ENCODE measurements at regions not wholly inside any gene's neighbourhood (a gene's known extent, or its start where the extent isn't known, plus 50 kb on each side); places are given as distances from the start of the nearest gene placed in this dataset.

DNA sequence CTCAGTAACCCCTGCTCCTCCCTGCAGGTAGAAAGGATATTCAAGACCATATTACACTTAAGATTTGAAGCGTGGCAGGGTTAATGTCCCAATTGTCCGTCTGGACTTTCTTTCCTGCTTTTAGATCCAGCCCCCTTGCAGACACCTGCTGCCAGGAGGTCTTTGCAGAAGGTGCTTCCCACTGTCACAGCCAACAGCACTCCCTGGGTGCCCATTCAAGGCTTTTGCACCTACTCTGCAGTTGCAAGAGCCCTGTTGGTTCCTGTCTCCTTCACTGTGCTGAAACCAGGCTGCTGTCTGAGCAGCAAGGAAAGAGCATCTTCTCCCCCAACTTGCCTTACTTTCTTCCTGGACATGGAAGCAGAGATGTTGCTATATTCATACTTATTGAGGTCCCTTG is 1043.0 kb upstream of the POU3F3 start:
- no peak for DNase-seq (ENCODE audit: low spot score)

DNA sequence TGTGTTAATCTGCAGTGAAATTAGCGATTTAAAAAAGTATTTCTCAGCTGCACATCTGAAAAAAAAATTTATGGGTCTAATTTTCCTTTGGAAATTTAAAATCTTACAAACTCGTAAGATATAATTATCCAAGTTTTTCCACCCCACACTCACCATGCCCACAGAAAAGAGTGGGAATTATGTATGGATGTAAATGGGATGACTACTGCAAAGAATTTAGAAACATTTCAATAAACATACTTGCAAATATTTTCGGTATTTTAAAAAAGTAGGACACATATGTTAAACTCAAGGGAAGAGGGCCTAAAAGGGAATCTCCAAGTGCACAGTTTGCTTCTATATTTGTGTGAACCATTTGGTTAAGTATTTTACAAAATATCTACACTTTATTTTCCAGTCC is 1039.9 kb upstream of the POU3F3 start:
- no peak for DNase-seq (ENCODE audit: low spot score)

DNA sequence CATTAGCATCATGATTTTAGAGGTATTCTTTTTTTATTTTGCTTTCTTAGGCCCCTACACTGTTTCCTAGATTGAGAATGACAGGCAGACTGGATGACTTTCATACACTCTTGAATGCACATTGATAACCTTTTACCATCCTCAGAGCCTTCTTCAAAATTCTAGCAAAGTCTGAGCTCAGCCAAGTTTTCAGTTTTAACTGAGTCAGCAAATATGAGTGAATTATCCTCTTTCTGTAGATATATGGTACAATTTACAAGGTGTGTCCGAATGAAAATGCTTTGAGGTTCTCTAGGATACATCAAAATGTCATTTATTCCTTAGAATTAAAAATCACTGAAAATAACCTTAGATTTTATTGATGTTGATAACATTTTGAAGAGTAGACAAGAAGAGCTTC is 1038.2 kb upstream of the POU3F3 start:
- DNase-seq (ENCODE audit: low spot score) = no peak

GRCh38 chr2:103817746-103818145 is 1036.2 kb upstream of the POU3F3 start:
- no peak for DNase-seq (ENCODE audit: low spot score)

DNA sequence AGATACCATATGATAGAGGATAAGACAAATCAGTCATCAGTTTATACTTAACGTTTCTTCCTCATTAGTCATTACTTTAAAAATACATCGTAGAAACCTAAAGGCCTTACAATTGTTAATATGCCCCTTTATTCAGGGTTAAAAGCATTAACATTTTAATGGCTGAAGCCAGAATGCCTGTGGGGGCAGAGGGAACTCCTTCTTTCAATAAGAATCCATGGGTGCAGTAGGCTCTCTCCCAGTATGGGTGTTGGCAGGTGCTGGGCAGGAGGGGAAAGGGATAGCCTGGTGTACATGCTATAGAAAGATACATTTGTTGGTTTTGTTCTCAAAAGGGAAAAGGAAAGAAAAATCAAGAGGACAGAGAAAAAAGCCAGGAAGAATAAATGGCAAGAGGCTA is 1035.7 kb upstream of the POU3F3 start:
- DNase-seq (ENCODE audit: low spot score) = no peak

DNA sequence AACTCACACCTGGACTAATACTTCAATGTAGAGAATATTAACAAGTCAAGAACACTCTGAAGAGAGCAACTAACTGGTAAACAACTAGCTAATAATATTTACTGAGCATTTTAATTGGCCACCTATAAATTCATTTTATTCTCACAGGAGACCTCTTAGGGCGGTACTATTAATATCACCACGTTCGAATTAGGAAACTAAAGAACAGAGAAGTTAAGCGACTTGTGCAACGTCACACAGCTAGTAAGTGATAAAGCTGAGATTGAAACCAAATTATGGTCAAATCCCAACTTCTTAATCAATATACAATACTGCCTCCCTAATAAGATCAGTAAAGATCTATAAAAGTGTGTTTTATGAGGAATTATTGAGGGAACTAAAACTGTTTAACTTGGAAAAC is 1034.3 kb upstream of the POU3F3 start:
- DNase-seq (ENCODE audit: low spot score) = no peak

DNA sequence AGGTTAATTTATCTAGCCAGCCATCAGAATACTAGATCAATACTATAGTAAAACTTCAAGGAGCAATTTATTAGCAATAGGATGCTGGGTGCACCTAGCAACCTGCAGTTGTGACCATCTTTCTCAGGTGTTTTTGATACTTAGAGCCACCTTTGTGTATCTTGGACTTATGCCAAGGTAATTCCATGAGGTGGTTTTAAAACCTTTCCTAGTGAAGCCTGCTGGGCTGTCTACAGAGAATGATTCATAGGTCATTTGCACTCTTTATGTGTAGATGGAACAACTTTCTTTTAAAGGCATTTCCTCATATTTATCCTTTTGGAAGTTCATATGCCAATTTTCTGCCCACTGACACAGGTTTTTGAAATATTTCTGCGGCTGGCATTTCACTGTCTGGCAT is 1030.1 kb upstream of the POU3F3 start:
- no peak for DNase-seq (ENCODE audit: low spot score)

GRCh38 chr2:103847276-103847675 is 1006.6 kb upstream of the POU3F3 start:
- DNase-seq (ENCODE audit: low spot score) = no peak

- DNase-seq (ENCODE audit: low spot score) = no peak
These were observed 994.7 kb upstream of the POU3F3 start for GRCh38 chr2:103859238-103859637.

DNA sequence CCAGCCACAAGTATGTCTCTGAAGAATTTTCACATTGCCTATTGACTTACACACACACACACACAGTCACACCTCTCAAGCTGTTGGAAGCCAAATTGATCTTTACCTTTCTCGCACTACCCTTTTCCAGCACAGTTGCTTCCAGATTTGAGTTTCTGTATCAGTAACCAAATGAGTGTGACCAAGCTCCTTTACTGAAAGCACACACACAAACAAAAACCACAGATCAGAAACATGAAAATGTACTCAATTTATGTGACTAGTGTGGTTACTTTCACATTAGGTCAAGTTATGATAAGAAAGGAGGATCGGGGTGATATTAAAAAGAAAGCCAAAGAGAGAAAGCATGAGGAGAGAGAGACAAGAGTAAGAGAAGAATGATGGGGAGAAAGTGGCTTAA is 993.9 kb upstream of the POU3F3 start:
- DNase-seq (ENCODE audit: low spot score) = no peak

DNA sequence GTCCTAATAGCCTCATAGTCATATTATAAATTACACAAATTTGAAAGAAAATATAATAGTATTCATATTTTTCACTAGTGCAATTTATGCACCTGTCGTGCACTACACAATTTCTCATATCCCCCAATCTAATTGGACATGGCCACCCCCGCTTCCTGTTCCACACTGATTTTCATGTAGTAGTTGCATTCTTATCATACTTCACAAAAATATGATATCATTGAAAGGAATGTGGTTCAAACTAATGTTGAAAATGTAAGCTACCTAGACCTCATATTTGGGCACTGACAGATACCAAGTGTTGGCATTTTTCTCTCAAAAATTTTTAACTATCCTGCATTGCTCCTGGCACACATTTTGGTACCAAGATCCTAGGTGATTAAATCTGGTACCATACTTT is 985.5 kb upstream of the POU3F3 start:
- no peak for DNase-seq (ENCODE audit: low spot score)

DNA sequence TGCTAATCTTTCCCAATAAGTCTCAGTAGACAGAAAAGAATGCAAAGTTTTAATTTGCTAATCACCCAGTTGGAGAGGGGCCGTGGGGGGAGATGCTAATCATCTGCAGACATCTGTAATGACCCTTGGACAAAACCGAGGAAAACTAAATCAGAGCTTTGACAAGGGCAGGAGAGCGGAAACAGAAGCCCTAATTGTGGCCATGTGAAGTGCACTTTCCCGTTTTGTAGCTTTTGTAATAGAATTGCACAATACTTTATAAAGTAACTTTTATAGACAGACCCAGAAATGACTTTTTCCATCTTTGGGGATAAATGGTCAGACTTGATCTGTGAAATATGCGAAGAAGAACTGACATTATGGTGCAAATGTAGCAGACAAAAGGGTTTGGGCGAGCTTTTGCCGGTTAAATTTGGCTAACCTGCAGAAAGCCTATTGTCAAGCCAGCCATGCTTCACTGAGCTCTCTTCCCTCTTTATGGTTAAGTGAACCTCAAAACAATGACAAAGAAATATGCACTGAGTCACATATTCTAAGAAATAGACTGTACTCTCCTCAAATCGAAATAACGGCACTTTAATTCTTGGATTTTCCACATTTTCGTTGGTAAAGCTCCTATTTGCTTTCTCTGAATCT is 980.1 kb upstream of the POU3F3 start:
- no peak for DNase-seq (ENCODE audit: low spot score)

DNA sequence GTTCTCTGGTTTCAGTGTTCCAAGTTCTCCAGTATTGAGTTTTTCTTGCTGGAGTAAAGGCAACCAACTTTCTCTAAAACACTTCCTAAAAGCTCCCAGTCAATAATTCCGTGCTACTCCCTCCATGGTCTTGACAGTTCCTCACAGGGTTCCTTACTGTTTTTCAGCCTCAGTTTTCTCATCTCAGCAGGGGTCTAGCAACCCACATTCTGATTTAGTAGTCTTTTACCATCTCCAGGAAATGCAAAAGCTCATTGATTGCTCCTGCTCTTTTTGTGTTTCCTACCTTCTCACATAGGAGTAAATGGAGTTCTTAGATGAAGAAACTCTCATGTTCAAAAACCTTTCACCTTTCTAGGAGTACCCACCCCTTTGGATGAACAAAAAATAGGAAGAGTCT is 978.8 kb upstream of the POU3F3 start:
- DNase-seq (ENCODE audit: low spot score) = no peak

DNA sequence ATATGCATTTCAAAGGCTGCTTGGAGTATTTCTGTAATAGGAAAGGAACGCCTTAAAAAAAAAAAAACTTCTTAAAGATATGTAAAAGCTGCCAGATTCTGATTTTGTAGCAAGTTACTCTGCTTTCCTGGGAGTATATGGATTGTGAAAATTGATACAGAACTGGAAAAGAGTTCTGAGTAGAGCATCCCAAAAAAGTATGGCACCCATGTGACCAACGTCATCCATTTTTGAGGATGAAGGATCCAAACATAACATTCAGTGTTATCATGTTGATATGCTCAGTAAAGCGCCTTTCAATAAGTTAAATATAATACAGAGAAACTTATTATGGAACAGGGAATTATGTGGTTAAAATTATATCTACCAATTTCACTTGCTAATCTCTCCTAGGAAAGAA is 978.4 kb upstream of the POU3F3 start:
- no peak for DNase-seq (ENCODE audit: low spot score)

GRCh38 chr2:103876611-103877010 is 977.3 kb upstream of the POU3F3 start:
- DNase-seq (ENCODE audit: low spot score) = no peak

GRCh38 chr2:103879101-103879500 is 974.8 kb upstream of the POU3F3 start:
- no peak for DNase-seq (ENCODE audit: low spot score)

DNA sequence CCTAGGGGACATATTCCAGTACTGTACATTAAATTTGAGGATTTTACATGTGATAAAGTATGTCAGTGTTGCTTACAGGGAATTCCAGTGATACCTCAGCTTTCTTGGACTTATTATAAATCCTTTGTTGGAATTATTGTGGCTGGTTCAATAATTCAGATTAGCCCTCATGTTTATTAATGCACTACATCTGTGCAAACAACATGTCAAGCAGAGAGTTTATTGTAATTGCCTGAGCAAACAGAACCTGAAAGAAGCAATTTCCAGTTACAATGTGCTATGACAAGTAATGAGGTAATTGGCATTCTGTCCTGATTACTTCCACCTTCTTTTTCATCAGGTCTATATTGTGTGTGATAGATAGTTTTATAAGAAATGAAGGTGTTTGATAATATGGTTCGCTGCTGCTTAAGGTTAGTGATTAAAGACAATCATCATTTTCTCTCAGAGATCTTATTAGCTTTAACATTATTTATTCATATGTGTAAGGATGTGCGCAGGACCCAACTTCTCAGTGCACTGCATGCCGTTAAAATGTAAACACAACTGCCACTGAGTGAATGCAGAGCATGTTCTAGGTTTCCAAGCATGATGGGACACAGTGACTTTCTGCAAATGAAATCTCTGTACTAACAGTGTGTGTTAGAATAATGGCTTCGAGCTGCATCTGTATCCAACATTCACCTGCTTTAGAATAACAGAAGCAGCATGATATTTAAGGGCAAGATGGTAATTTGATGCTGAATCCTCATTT is 973.7 kb upstream of the POU3F3 start:
- no peak for DNase-seq (ENCODE audit: low spot score)

DNA sequence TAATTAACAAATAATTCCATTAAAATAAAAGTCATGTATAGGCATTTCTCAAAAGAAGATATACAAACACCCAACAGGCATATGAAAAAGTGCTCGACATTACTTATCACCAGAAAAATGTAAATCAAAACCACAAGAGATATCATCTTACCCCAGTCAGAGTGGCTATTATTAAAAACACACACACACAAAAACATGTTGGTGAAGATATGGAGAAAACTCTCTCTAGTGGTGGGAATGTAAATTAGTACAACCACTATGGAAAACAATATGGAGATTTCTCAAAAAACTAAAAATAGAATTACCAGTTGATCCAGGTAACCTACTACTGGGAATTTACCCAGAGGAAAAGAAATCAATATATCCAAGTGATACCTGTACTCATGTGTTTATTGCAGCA is 966.3 kb upstream of the POU3F3 start:
- DNase-seq (ENCODE audit: low spot score) = no peak

DNA sequence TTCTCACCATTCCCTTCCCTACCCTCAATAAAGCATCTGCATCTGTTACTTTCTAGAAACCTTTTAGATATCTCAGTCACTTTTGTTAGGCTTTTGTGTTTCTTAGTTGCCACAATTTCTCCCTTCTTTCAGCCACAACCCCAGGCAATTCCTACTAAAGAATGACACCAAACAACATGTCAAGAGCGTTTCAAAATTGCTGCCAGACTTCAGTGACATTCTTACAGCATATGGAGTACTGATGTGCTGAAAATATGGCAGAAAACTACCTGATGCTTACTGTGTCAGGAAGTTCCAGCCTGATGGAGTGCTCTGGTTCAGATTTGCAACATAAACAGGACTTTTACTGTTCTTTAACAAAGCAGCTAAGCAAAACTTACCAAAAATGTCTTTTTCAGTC is 957.7 kb upstream of the POU3F3 start:
- DNase-seq (ENCODE audit: low spot score) = no peak

DNA sequence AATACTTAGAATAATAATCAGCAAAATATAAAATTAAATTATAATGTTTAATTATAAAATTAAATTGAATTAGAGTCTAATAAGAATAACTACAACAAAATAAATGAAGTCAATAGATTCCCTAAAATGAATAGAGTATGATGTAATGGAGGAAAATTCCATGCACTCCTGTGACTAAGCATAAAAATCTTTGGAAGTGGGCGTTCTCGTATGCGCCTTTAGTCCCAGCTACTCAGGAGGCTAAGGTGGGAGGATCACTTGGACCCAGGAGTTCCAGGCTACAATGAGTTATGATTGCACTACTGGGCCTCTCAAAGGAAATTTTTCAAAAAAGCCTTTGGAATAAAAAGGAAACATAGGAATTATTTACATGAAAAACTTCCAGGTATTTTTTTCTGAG is 955.4 kb upstream of the POU3F3 start:
- no peak for DNase-seq (ENCODE audit: low spot score)

GRCh38 chr2:103902347-103902746 is 951.6 kb upstream of the POU3F3 start:
- DNase-seq (ENCODE audit: low spot score) = no peak

GRCh38 chr2:103921161-103921560 is 932.8 kb upstream of the POU3F3 start:
- DNase-seq (ENCODE audit: low spot score) = no peak

- no peak for DNase-seq (ENCODE audit: low spot score)
These were observed 911.7 kb upstream of the POU3F3 start for GRCh38 chr2:103942199-103942598.

- no peak for DNase-seq (ENCODE audit: low spot score)
These were observed 908.8 kb upstream of the POU3F3 start for GRCh38 chr2:103945083-103945482.
